ENCODE measurements at regions not wholly inside any gene's neighbourhood (a gene's known extent, or its start where the extent isn't known, plus 50 kb on each side); places are given as distances from the start of the nearest gene placed in this dataset.

- H3K4me1 ChIP-seq (replicated peaks in 1 of 2; ENCODE audit: control insufficient read depth in 2 of 2, insufficient read depth in 2 of 2, low read length in 2 of 2): no peaks in the 10 kb centered on the region
- peaks cover 0 to 4% of the 10 kb centered on the region in 2 experiments; a peak in 2 of 5 replicates for H3K27me3 ChIP-seq (ENCODE audit: control insufficient read depth in 2 of 2, insufficient read depth in 2 of 2, low read length in 2 of 2)
- no peak for ATAC-seq
- CTCF ChIA-PET (ENCODE audit: low intra/inter-chr PET ratio): no interaction called here
- FAIRE-seq: no peak
- no peak for DNase-seq (ENCODE audit: extremely low read depth in 1 of 4, low spot score in 3 of 4)
- no peak overlapping the region for H3K4me3 ChIP-seq
- no peaks in the 10 kb centered on the region for H3K9me3 ChIP-seq (replicated peaks; ENCODE audit: control insufficient read depth, insufficient read depth, low read depth, low read length)
- no peaks in the 10 kb centered on the region for H3K36me3 ChIP-seq (ENCODE audit: control insufficient read depth, insufficient read depth, low read length)
- H3K27ac ChIP-seq (ENCODE audit: extremely low read depth, low read depth, low read length): no peak overlapping the region
- H3K9ac ChIP-seq (ENCODE audit: insufficient read depth in 1 of 2, low read depth in 2 of 2, low read length in 2 of 2): no peak overlapping the region
- H3K4me2 ChIP-seq (ENCODE audit: insufficient read depth, low read length): no peak overlapping the region
- H3K79me2 ChIP-seq (ENCODE audit: control insufficient read depth, insufficient read depth, low read length): no peaks in the 10 kb centered on the region
- intact Hi-C loops (cut with micrococcal nuclease) (no loop called here), in situ Hi-C loops (cut with MboI) (no loop called here)
- POLR2A ChIA-PET: no interaction called here
- H3K9me1 ChIP-seq (ENCODE audit: control insufficient read depth, insufficient read depth, low read length): no peaks in the 10 kb centered on the region
- H4K20me1 ChIP-seq (replicated peaks; ENCODE audit: control insufficient read depth, insufficient read depth, low read length): no peaks in the 10 kb centered on the region
- H2AFZ ChIP-seq (ENCODE audit: low read depth, low read length): no peak overlapping the region
- BruUV-seq (replicated peaks): no TSS peak
- TF ChIP-seq ZNF584 (CRISPR knock-in tag; IDR thresholded peaks at IDR 0.05; ENCODE audit: low read depth) (no peak), ARNT (IDR thresholded peaks at IDR 0.05) (no peak), FOXP4 (CRISPR knock-in tag; IDR thresholded peaks at IDR 0.05; ENCODE audit: borderline replicate concordance) (no peak), IFI16 (CRISPR knock-in tag; IDR thresholded peaks at IDR 0.05) (no peak), JUN (IDR thresholded peaks at IDR 0.05; ENCODE audit: borderline replicate concordance, low read depth, low read length) (no peak), JUN (CRISPR knock-in tag; IDR thresholded peaks at IDR 0.05; ENCODE audit: borderline replicate concordance) (no peak), ZNF707 (CRISPR knock-in tag; conservative IDR thresholded peaks at IDR 0.05) (no peak), ZNF717 (CRISPR knock-in tag; IDR thresholded peaks at IDR 0.05) (no peak), RNF2 (IDR thresholded peaks at IDR 0.05) (no peak), HEY1 (CRISPR knock-in tag; IDR thresholded peaks at IDR 0.05; ENCODE audit: borderline replicate concordance) (no peak), FOSL1 (tag; conservative IDR thresholded peaks at IDR 0.05) (no peak), ZBED1 (IDR thresholded peaks at IDR 0.05) (no peak), NCOA2 (IDR thresholded peaks at IDR 0.05; ENCODE audit: partially characterized antibody in 2 of 2) (no peak), OTX1 (CRISPR knock-in tag; IDR thresholded peaks at IDR 0.05) (no peak), ZNF347 (CRISPR knock-in tag; IDR thresholded peaks at IDR 0.05; ENCODE audit: low read depth) (no peak), ARID3B (CRISPR knock-in tag; IDR thresholded peaks at IDR 0.05; ENCODE audit: borderline replicate concordance) (no peak), UBTF (IDR thresholded peaks at IDR 0.05; ENCODE audit: borderline replicate concordance in 1 of 2, low read depth in 2 of 2, low read length in 2 of 2) (no peak), ELK1 (CRISPR knock-in tag; IDR thresholded peaks at IDR 0.05) (no peak)
- WGBS (ENCODE audit: insufficient coverage, low coverage, missing lambda C conversion rate): 0% methylated on average over 1 of the region's 1 CpG
Measured at GRCh38 chr7:36100634-36101033, 52.4 kb upstream of the EEPD1 start.
